ENCODE measurements at regions not wholly inside any gene's neighbourhood (a gene's known extent, or its start where the extent isn't known, plus 50 kb on each side); places are given as distances from the start of the nearest gene placed in this dataset.
A peak's percentile ranks its signal among the peaks of the same experiment; 100 is the strongest.

GRCh38 chr1:117694543-117694942 is 88.7 kb downstream of the TENT5C start:
- Histone ChIP-seq H4K12ac (ENCODE audit: low read depth, low read length) (no peak overlapping the region), H2BK5ac (ENCODE audit: low read depth, low read length, poor library complexity) (no peak overlapping the region), H3K79me2 (ENCODE audit: control insufficient read depth, insufficient read depth, low read length, poor library complexity) (peaks cover 2% of the 10 kb centered on the region), H3K27me3 (ENCODE audit: insufficient read depth, low read length) (no peaks in the 10 kb centered on the region), H3K14ac (ENCODE audit: low read length) (no peak overlapping the region), H4K8ac (ENCODE audit: low read depth, low read length) (no peak overlapping the region), H3K9me3 (ENCODE audit: insufficient read depth, low read depth, low read length) (no peaks in the 10 kb centered on the region), H3K79me1 (ENCODE audit: low read length) (peaks cover 14% of the 10 kb centered on the region), H2AK5ac (ENCODE audit: low read length) (no peak overlapping the region), H3K18ac (ENCODE audit: low read length) (no peak overlapping the region), H4K91ac (ENCODE audit: low read depth, low read length) (no peak overlapping the region), H3K36me3 (ENCODE audit: control insufficient read depth in 1 of 2, insufficient read depth in 2 of 2, low read length in 2 of 2) (no peaks in the 10 kb centered on the region), H3K9ac (ENCODE audit: low read length) (no peak overlapping the region), H3K4me3 (ENCODE audit: low read depth, low read length) (no peak overlapping the region), H2BK12ac (ENCODE audit: low read length) (no peak overlapping the region), H2BK120ac (ENCODE audit: insufficient read depth, low read length, poor library complexity) (no peak overlapping the region), H3K27ac (ENCODE audit: low read depth, low read length) (no peak overlapping the region), H2AFZ (ENCODE audit: insufficient read depth, low read length, poor library complexity) (no peak overlapping the region), H3K4me2 (ENCODE audit: low read length) (no peak overlapping the region), H3K4me1 (ENCODE audit: control insufficient read depth in 1 of 2, insufficient read depth in 2 of 2, low read length in 2 of 2) (peaks cover 13 to 16% of the 10 kb centered on the region in 2 experiments), H3K23ac (ENCODE audit: low read length) (no peak overlapping the region), H3K4ac (ENCODE audit: low read depth, low read length) (no peak overlapping the region)
- WGBS (ENCODE audit: extremely low coverage, insufficient coverage, insufficient read length) = no CpG with 5 or more reads among the region's 3 CpGs
- DNase-seq = no peak

GRCh38 chr1:117695796-117696490 is 90.1 kb downstream of the TENT5C start:
- Histone ChIP-seq H4K91ac (ENCODE audit: low read depth, low read length) (peak overlapping the region; percentile 97), H2AFZ (ENCODE audit: insufficient read depth, low read length, poor library complexity) (peak overlapping the region; percentile 96), H3K9me3 (ENCODE audit: insufficient read depth, low read depth, low read length) (no peaks in the 10 kb centered on the region), H3K4me3 (ENCODE audit: low read depth, low read length) (no peak overlapping the region), H2BK5ac (ENCODE audit: low read depth, low read length, poor library complexity) (peak overlapping the region; percentile 98), H4K8ac (ENCODE audit: low read depth, low read length) (peak overlapping the region; percentile 80), H2AK5ac (ENCODE audit: low read length) (no peak overlapping the region), H3K4me2 (ENCODE audit: low read length) (peak overlapping the region; percentile 59), H3K9ac (ENCODE audit: low read length) (no peak overlapping the region), H4K12ac (ENCODE audit: low read depth, low read length) (peak overlapping the region; percentile 85), H3K27ac (ENCODE audit: low read depth, low read length) (peak overlapping the region; percentile 95), H2BK120ac (ENCODE audit: insufficient read depth, low read length, poor library complexity) (peak overlapping the region; percentile 98), H3K4ac (ENCODE audit: low read depth, low read length) (peak overlapping the region; percentile 57), H3K23ac (ENCODE audit: low read length) (no peak overlapping the region), H3K79me1 (ENCODE audit: low read length) (peaks cover 14% of the 10 kb centered on the region), H3K18ac (ENCODE audit: low read length) (peak overlapping the region; percentile 80), H2BK12ac (ENCODE audit: low read length) (peak overlapping the region; percentile 97), H3K4me1 (ENCODE audit: control insufficient read depth in 1 of 2, insufficient read depth in 2 of 2, low read length in 2 of 2) (peaks cover 13 to 16% of the 10 kb centered on the region in 2 experiments), H3K27me3 (ENCODE audit: insufficient read depth, low read length) (no peaks in the 10 kb centered on the region), H3K79me2 (ENCODE audit: control insufficient read depth, insufficient read depth, low read length, poor library complexity) (peaks cover 2% of the 10 kb centered on the region), H3K14ac (ENCODE audit: low read length) (peak overlapping the region; percentile 91), H3K36me3 (ENCODE audit: control insufficient read depth in 1 of 2, insufficient read depth in 2 of 2, low read length in 2 of 2) (no peaks in the 10 kb centered on the region)
- DNase-seq = peak; percentile 82 to 95
- no CpG with 5 or more reads among the region's 9 CpGs for WGBS (ENCODE audit: extremely low coverage, insufficient coverage, insufficient read length)

- H3K4me2 ChIP-seq (ENCODE audit: low read length) = peak overlapping the region; percentile 11
- peak overlapping the region; percentile 97 for H2BK12ac ChIP-seq (ENCODE audit: low read length)
- H3K23ac ChIP-seq (ENCODE audit: low read length) = no peak overlapping the region
- peak overlapping the region; percentile 40 for H3K4ac ChIP-seq (ENCODE audit: low read depth, low read length)
- peaks cover 13 to 16% of the 10 kb centered on the region in 2 experiments for H3K4me1 ChIP-seq (ENCODE audit: control insufficient read depth in 1 of 2, insufficient read depth in 2 of 2, low read length in 2 of 2)
- WGBS (ENCODE audit: extremely low coverage, insufficient coverage, insufficient read length) = no CpG with 5 or more reads among the region's 1 CpG
- H3K9me3 ChIP-seq (ENCODE audit: insufficient read depth, low read depth, low read length) = no peaks in the 10 kb centered on the region
- peak overlapping the region; percentile 95 for H3K27ac ChIP-seq (ENCODE audit: low read depth, low read length)
- H2BK5ac ChIP-seq (ENCODE audit: low read depth, low read length, poor library complexity) = peak overlapping the region; percentile 90
- H3K79me2 ChIP-seq (ENCODE audit: control insufficient read depth, insufficient read depth, low read length, poor library complexity) = peaks cover 2% of the 10 kb centered on the region
- H3K36me3 ChIP-seq (ENCODE audit: control insufficient read depth in 1 of 2, insufficient read depth in 2 of 2, low read length in 2 of 2) = no peaks in the 10 kb centered on the region
- H3K79me1 ChIP-seq (ENCODE audit: low read length) = peaks cover 14% of the 10 kb centered on the region
- H3K14ac ChIP-seq (ENCODE audit: low read length) = peak overlapping the region; percentile 91
- H3K27me3 ChIP-seq (ENCODE audit: insufficient read depth, low read length) = no peaks in the 10 kb centered on the region
- DNase-seq = peak in 1 of 2 donors; percentile 35
- H3K18ac ChIP-seq (ENCODE audit: low read length) = peak overlapping the region; percentile 80
- peak overlapping the region; percentile 61 for H4K8ac ChIP-seq (ENCODE audit: low read depth, low read length)
- no peak overlapping the region for H2AK5ac ChIP-seq (ENCODE audit: low read length)
- no peak overlapping the region for H3K9ac ChIP-seq (ENCODE audit: low read length)
- H4K91ac ChIP-seq (ENCODE audit: low read depth, low read length) = peak overlapping the region; percentile 89
- no peak overlapping the region for H4K12ac ChIP-seq (ENCODE audit: low read depth, low read length)
- H2AFZ ChIP-seq (ENCODE audit: insufficient read depth, low read length, poor library complexity) = peak overlapping the region; percentile 75
- no peak overlapping the region for H3K4me3 ChIP-seq (ENCODE audit: low read depth, low read length)
- peak overlapping the region; percentile 94 for H2BK120ac ChIP-seq (ENCODE audit: insufficient read depth, low read length, poor library complexity)
These were observed 90.7 kb downstream of the TENT5C start for GRCh38 chr1:117696561-117696960.

GRCh38 chr1:117697220-117697781 is 91.5 kb downstream of the TENT5C start:
- Histone ChIP-seq H4K12ac (ENCODE audit: low read depth, low read length) (no peak overlapping the region), H3K27ac (ENCODE audit: low read depth, low read length) (no peak overlapping the region)

More at GRCh38 chr1:117697220-117697781, 91.5 kb downstream of the TENT5C start:
- peak overlapping the region; percentile 41 for H2BK120ac ChIP-seq (ENCODE audit: insufficient read depth, low read length, poor library complexity)
- H3K79me1 ChIP-seq (ENCODE audit: low read length) = peaks cover 14% of the 10 kb centered on the region
- no peak overlapping the region for H3K4me3 ChIP-seq (ENCODE audit: low read depth, low read length)
- H2AK5ac ChIP-seq (ENCODE audit: low read length) = no peak overlapping the region
- no peak overlapping the region for H2BK5ac ChIP-seq (ENCODE audit: low read depth, low read length, poor library complexity)
- DNase-seq = no peak
- no peaks in the 10 kb centered on the region for H3K27me3 ChIP-seq (ENCODE audit: insufficient read depth, low read length)
- H2BK12ac ChIP-seq (ENCODE audit: low read length) = no peak overlapping the region
- H3K9ac ChIP-seq (ENCODE audit: low read length) = no peak overlapping the region
- H3K4me1 ChIP-seq (ENCODE audit: control insufficient read depth in 1 of 2, insufficient read depth in 2 of 2, low read length in 2 of 2) = peaks cover 13 to 16% of the 10 kb centered on the region in 2 experiments
- H3K36me3 ChIP-seq (ENCODE audit: control insufficient read depth in 1 of 2, insufficient read depth in 2 of 2, low read length in 2 of 2) = no peaks in the 10 kb centered on the region
- no peak overlapping the region for H3K23ac ChIP-seq (ENCODE audit: low read length)
- H4K8ac ChIP-seq (ENCODE audit: low read depth, low read length) = no peak overlapping the region
- no peak overlapping the region for H3K4ac ChIP-seq (ENCODE audit: low read depth, low read length)
- H2AFZ ChIP-seq (ENCODE audit: insufficient read depth, low read length, poor library complexity) = no peak overlapping the region
- H3K14ac ChIP-seq (ENCODE audit: low read length) = no peak overlapping the region
- H3K18ac ChIP-seq (ENCODE audit: low read length) = no peak overlapping the region
- no peaks in the 10 kb centered on the region for H3K9me3 ChIP-seq (ENCODE audit: insufficient read depth, low read depth, low read length)
- H4K91ac ChIP-seq (ENCODE audit: low read depth, low read length) = no peak overlapping the region
- H3K79me2 ChIP-seq (ENCODE audit: control insufficient read depth, insufficient read depth, low read length, poor library complexity) = peaks cover 2% of the 10 kb centered on the region
- H3K4me2 ChIP-seq (ENCODE audit: low read length) = no peak overlapping the region
